Central memory CD8-positive, alpha-beta T cell (primary cell): ENCODE measurements at regions not wholly inside any gene's neighbourhood (a gene's known extent, or its start where the extent isn't known, plus 50 kb on each side); places are given as distances from the start of the nearest gene placed in this dataset.
"Not testable (repeated sequence)": the region's sequence is repeated elsewhere in the genome, so short reads cannot be mapped to it uniquely, and the experiment has no call there.

ENCODE experiments used
- ATAC-seq: fragments of 150-1000 bp; cut with Tn5 transposase; replicated peaks from 2 replicates; pipeline ENCODE4 v1.10.0; 2022; ENCODE audit warnings: mild to moderate bottlenecking, moderate FRiP score, moderate number of reproducible peaks; ENCODE audit not compliant: poor library complexity, severe bottlenecking; ENCODE audit errors: extremely low read depth
- DNase-seq, 2 donors: peaks; one replicate each; pipeline ENCODE4 v3.0.0; 2021; ENCODE audit warnings: low spot score in 2 of 2
- H3K27ac Mint-ChIP-seq: one replicate; pipeline ENCODE4 v1.8.0; 2022; ENCODE audit warnings: low read depth, mild to moderate bottlenecking, moderate library complexity, mixed read lengths
- H3K27me3 Mint-ChIP-seq: one replicate; pipeline ENCODE4 v1.8.0; 2022; ENCODE audit warnings: mixed read lengths
- H3K36me3 Mint-ChIP-seq: one replicate; pipeline ENCODE4 v1.8.0; 2022; ENCODE audit warnings: mild to moderate bottlenecking, moderate library complexity, mixed read lengths; ENCODE audit not compliant: insufficient read depth
- H3K4me1 Mint-ChIP-seq: one replicate; pipeline ENCODE4 v1.8.0; 2022; ENCODE audit warnings: mixed read lengths
- H3K4me3 Mint-ChIP-seq: one replicate; pipeline ENCODE4 v1.8.0; 2022; ENCODE audit warnings: mild to moderate bottlenecking, moderate library complexity, mixed read lengths
- H3K9me3 Mint-ChIP-seq: one replicate; pipeline ENCODE4 v1.8.0; 2022; ENCODE audit warnings: mixed read lengths

DNA sequence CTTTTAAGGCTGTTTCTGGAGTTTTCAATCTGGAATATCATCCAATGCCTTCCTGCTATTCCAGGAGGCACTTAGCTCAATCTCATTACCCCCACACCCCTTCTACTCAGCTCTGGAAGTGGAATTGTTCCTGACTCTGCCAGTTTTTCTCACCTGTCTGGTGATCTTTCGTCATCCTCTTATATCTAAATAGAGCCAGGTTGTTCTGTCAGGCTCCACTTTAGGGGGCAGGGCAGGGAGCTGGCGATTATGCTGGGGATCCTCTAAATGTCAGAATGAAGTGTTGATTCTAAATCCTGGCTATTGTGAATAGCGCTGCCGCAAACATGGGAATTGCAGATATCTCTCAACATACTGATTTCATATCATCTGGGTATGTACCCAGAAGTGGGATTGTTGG lies 63.6 kb upstream of the ETV3 start:
- Mint-ChIP-seq H3K27ac (no peak overlapping the region), H3K27me3 (peaks cover 45% of the 10 kb centered on the region), H3K4me1 (no peaks in the 10 kb centered on the region), H3K9me3 (no peaks in the 10 kb centered on the region), H3K4me3 (no peak overlapping the region), H3K36me3 (no peaks in the 10 kb centered on the region)
- no peak for DNase-seq
- no peak for ATAC-seq

DNA sequence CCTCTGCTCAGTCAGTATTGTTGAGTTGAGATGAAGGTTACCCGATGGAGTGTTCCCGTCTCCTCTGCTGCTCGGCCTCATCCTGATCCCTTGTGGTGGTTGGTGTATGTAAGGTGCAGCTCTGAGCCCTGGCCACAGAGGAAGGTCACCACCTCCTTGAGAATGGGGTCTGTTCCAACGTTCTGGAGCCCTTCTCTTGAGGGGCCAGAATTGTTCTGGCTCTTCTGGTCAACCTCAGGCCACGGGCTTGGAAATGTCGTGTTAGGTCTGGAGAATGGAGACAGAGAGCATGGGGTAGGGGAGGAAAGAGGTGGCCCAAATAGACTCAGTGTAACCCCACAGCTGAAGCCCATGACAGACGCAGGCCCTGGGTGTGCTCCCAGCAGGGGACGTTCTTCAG lies 62.3 kb upstream of the ETV3 start:
- Mint-ChIP-seq H3K36me3 (no peaks in the 10 kb centered on the region), H3K9me3 (no peaks in the 10 kb centered on the region), H3K27ac (no peak overlapping the region), H3K4me3 (no peak overlapping the region), H3K4me1 (no peaks in the 10 kb centered on the region), H3K27me3 (peaks cover 32% of the 10 kb centered on the region)
- DNase-seq (no peak), ATAC-seq (no peak)

DNA sequence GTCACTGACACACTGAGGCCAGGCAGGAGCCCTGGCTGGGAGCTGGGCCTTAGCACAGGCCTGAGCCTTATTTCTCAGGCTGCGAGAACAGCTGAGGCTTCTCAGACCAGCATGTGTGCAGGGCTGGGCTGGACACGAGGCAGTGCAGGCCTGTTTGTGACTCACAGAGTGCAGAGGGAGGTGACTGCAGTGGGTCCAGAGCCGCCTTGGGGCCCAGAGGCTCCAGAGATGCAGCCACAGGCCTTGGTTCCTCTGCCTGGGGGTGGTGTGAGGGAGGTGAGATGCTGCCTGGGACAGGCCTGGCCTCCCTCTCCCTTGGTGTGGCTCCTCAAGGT lies 61.2 kb upstream of the ETV3 start:
- H3K4me3 Mint-ChIP-seq = no peak overlapping the region
- no peaks in the 10 kb centered on the region for H3K4me1 Mint-ChIP-seq
- peaks cover 35% of the 10 kb centered on the region for H3K27me3 Mint-ChIP-seq
- ATAC-seq (no peak), DNase-seq (no peak)
- H3K36me3 Mint-ChIP-seq = no peaks in the 10 kb centered on the region
- H3K9me3 Mint-ChIP-seq = no peaks in the 10 kb centered on the region
- no peak overlapping the region for H3K27ac Mint-ChIP-seq

DNA sequence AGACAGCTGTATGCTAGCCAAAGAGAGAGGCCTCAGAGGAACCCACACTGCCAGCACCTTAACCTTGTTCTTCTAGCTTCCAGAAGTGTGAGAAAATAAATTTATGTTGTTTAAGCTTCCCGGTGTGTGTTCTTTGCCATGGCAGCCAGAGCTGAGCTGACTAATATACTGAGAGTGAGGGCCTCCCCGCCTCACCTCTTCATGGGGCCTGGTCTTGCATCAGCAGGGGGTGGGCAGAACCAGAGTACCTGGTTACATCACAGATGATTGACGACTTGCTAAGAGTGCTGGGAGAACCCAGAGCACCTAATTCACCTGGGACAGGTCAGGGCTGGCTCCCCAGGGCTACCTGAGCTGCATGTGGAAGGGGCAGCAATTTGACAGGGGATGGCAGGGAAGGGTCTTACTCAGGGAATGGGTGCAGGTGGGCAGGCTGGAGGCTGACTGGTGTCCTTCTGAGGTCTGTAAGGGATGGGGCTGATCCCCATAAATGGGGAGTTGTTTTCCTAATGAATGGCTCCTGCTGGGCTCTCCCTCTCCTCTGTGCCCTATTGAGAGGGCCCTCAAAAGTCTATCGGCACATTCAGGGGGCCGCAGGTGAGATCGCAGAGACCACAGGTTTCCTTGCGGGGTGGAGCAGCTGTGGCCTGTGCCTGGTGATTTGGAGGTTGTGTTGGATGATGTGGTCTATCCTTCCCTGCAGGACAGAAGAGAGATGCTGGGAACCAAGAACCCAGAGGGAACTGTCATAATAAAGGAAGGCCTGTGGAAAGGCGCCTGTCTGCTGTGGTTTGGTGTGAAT lies 60.6 kb upstream of the ETV3 start:
- DNase-seq = no peak
- Mint-ChIP-seq H3K4me3 (no peak overlapping the region), H3K27ac (no peak overlapping the region), H3K4me1 (peaks cover 2% of the 10 kb centered on the region), H3K36me3 (no peaks in the 10 kb centered on the region), H3K27me3 (peaks cover 35% of the 10 kb centered on the region), H3K9me3 (no peaks in the 10 kb centered on the region)
- no peak for ATAC-seq

GRCh38 chr1:157197906-157198435 lies 59.8 kb upstream of the ETV3 start:
- no peak for ATAC-seq
- Mint-ChIP-seq H3K36me3 (no peaks in the 10 kb centered on the region), H3K27ac (no peak overlapping the region), H3K4me1 (peaks cover 8% of the 10 kb centered on the region), H3K9me3 (no peaks in the 10 kb centered on the region), H3K4me3 (no peak overlapping the region), H3K27me3 (peaks cover 35% of the 10 kb centered on the region)
- no peak for DNase-seq

- H3K4me1 Mint-ChIP-seq, H3K4me3 Mint-ChIP-seq, ATAC-seq, DNase-seq, H3K9me3 Mint-ChIP-seq, H3K36me3 Mint-ChIP-seq, H3K27ac Mint-ChIP-seq: not testable (repeated sequence)
- H3K27me3 Mint-ChIP-seq = peaks cover 35% of the 10 kb centered on the region
Observed at GRCh38 chr1:157196670-157197456, 58.7 kb upstream of the ETV3 start.

DNA sequence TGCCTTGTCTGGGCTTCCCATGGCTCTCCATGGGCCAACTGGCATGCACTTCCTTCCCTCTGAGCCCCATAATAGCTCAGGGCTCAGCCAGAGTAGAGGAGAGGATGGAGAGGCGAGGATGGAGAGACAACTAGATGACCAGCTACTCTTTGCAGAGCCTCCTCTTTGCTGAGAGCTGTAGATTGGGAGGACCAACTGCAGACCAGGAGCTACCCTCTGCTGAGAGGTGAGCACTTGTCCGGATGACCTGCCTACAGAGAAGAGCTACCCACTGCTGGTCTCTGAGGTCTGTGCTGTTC lies 58.0 kb upstream of the ETV3 start:
- no peaks in the 10 kb centered on the region for H3K9me3 Mint-ChIP-seq
- peaks cover 35% of the 10 kb centered on the region for H3K27me3 Mint-ChIP-seq
- no peaks in the 10 kb centered on the region for H3K36me3 Mint-ChIP-seq
- H3K4me1 Mint-ChIP-seq = peaks cover 8% of the 10 kb centered on the region
- ATAC-seq = no peak
- DNase-seq = no peak
- no peak overlapping the region for H3K4me3 Mint-ChIP-seq
- H3K27ac Mint-ChIP-seq = no peak overlapping the region

DNA sequence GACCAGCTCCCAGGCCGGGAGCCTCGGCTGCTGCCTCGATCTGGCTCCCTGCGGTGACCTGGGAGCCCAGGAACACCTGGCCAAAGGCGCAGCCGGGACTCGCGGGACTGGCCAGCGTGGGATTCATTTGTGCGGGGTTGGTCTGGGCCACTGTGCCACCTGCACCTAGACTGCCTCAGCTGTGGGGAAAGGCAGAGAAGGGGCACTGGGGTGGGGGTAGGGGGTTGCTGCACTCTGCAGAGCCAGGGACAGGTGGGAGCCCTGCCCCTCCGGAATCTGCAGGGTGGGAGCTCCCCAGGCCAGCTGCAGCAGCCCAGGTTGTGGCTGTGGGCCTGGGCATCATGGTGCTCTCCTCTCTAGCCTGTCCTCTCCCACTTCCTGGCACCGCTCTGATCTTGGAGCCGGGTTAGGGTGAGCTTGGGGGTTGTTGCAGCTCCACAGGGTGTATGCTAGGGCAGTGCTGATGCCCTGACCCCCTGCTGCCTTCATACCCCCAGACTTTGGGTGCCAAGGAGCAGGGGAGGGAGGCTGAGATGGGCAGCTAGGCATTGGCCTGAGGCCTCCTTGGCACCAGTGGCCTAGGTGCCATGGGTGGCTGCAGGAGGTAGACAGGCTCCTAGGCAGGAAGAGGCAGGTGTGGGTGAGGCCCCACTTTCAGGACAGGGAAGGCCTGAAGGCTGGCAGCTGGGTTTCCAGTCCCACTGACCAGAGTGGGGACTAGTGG lies 57.5 kb upstream of the ETV3 start:
- no peak overlapping the region for H3K27ac Mint-ChIP-seq
- no peaks in the 10 kb centered on the region for H3K36me3 Mint-ChIP-seq
- no peak for DNase-seq
- H3K9me3 Mint-ChIP-seq = no peaks in the 10 kb centered on the region
- no peak for ATAC-seq
- H3K4me1 Mint-ChIP-seq = peaks cover 8% of the 10 kb centered on the region
- no peak overlapping the region for H3K4me3 Mint-ChIP-seq
- peaks cover 38% of the 10 kb centered on the region for H3K27me3 Mint-ChIP-seq

DNA sequence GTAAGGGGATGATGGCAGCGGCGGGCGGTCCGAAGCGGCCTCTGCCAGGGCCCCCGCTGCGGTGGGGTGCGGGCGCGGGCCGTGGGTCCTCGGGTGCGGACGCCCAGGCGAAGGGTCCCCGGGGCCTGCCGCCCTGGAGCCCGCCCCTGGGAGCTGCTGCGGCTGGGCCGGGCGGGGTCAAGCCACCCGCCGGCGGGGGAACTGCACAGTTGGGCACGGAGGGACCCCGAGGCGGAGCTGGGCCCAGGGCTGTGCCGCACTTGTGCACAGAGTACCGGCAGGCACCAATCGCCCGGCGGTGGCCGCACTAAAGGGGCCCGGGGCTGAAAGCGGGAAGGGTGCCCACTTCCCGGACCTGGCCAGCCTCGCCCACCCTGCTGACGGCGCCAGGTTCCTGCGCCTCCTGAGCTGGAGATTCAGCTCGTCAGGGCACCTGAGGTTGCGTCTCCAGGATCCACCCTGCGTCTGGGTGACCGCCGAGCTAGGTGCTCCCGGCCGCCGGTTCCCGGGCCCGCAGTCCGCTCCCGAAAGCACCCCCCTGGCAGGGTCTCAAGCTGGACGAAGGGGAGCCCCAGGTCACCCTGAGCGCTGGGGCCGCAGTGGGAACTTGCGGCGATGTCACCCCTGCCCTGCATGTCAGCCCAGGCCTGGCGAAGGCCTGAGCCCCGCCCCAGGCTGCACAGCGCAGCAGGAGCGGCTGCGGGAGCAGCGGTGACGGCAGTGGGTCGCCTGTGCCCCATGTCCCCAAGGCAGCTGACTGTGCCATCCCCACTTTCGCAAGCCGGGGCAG lies 56.7 kb upstream of the ETV3 start:
- ATAC-seq (no peak), DNase-seq (no peak)
- H3K4me1 Mint-ChIP-seq = peaks cover 8% of the 10 kb centered on the region
- no peak overlapping the region for H3K27ac Mint-ChIP-seq
- H3K9me3 Mint-ChIP-seq = no peaks in the 10 kb centered on the region
- H3K36me3 Mint-ChIP-seq = no peaks in the 10 kb centered on the region
- H3K27me3 Mint-ChIP-seq = peaks cover 45% of the 10 kb centered on the region
- H3K4me3 Mint-ChIP-seq = no peak overlapping the region

DNA sequence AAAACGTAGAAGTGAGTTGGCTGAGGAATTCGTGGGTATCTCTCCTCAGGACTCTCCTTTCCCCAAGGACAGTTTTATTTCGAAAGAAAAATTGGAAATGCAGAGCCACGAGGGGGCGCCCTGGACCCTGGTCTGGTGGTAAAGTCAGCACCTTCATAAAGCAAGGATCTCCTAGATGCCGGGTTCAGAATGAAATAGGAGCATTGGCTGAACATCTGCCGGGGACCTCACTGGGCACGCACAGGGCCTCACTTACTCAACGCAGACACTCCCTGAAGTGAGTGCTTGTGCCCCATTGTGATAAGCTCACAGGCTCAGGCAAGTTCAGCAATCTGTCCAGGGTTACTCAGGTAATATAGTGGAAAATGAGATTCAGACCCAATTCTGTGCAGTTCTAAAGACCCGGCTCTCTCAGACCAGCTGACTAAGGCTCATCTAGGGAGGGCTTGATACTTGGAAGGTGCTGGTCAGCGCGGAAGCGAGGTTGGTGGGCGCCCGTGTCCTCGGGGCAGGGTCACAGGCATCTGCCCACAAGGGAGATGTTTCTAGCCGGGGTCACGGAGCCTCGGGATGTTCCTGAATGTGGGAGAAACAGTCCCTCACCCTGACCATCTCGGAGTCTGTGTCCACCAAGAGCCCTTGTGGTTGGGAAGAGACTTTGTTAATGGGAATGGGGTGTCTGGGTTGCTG lies 55.7 kb upstream of the ETV3 start:
- H3K4me3 Mint-ChIP-seq = no peak overlapping the region
- peaks cover 8% of the 10 kb centered on the region for H3K4me1 Mint-ChIP-seq
- H3K36me3 Mint-ChIP-seq = no peaks in the 10 kb centered on the region
- H3K27ac Mint-ChIP-seq = no peak overlapping the region
- DNase-seq (peak in 1 of 2 donors; percentile 28), ATAC-seq (no peak)
- H3K9me3 Mint-ChIP-seq = no peaks in the 10 kb centered on the region
- H3K27me3 Mint-ChIP-seq = peaks cover 56% of the 10 kb centered on the region

- Mint-ChIP-seq H3K9me3 (no peaks in the 10 kb centered on the region), H3K36me3 (no peaks in the 10 kb centered on the region), H3K4me1 (peaks cover 8% of the 10 kb centered on the region), H3K4me3 (no peak overlapping the region), H3K27me3 (peaks cover 62% of the 10 kb centered on the region), H3K27ac (no peak overlapping the region)
- DNase-seq (no peak), ATAC-seq (no peak)
Observed at GRCh38 chr1:157193219-157193618, 55.0 kb upstream of the ETV3 start.
